ENCODE measurements at regions not wholly inside any gene's neighbourhood (a gene's known extent, or its start where the extent isn't known, plus 50 kb on each side); places are given as distances from the start of the nearest gene placed in this dataset.
A peak's percentile ranks its signal among the peaks of the same experiment; 100 is the strongest.

GRCh38 chr7:108813251-108814014 lies 243.8 kb downstream of the DNAJB9 start:
- H3K36me3 ChIP-seq (replicated peaks in 1 of 2; ENCODE audit: control insufficient read depth in 1 of 2, insufficient read depth in 2 of 2, low read length in 2 of 2) = no peaks in the 10 kb centered on the region
- H3K79me2 ChIP-seq (ENCODE audit: insufficient read depth, low read length) = no peaks in the 10 kb centered on the region
- H3K4me3 ChIP-seq (replicated peaks in 1 of 3; ENCODE audit: insufficient read depth in 1 of 3, low read depth in 2 of 3, low read length in 3 of 3) = no peak overlapping the region
- no peaks in the 10 kb centered on the region for H3K9me3 ChIP-seq (ENCODE audit: low read length)
- intact Hi-C loops (cut with micrococcal nuclease; ENCODE audit: unreplicated experiment) = no loop called here
- H3K4me1 ChIP-seq (ENCODE audit: insufficient read depth, low read length) = no peaks in the 10 kb centered on the region
- no peaks in the 10 kb centered on the region for H3K27me3 ChIP-seq (ENCODE audit: control insufficient read depth in 1 of 2, insufficient read depth in 2 of 2, low read length in 2 of 2)
- H2AFZ ChIP-seq (ENCODE audit: low read length) = no peak overlapping the region
- no peak for TF ChIP-seq PHF8 (CRISPR knock-in tag; IDR thresholded peaks at IDR 0.05)
- TF ChIP-seq SMARCE1 (IDR thresholded peaks at IDR 0.05; ENCODE audit: borderline replicate concordance) = no peak
- no peak for TF ChIP-seq HNF4G (IDR thresholded peaks at IDR 0.05; ENCODE audit: borderline replicate concordance, low read depth, low read length)
- TF ChIP-seq HNF4G (CRISPR knock-in tag; IDR thresholded peaks at IDR 0.05; ENCODE audit: borderline replicate concordance, low read depth) = no peak
- TF ChIP-seq MTF2 (CRISPR knock-in tag; IDR thresholded peaks at IDR 0.05; ENCODE audit: borderline replicate concordance) = no peak
- no peak for TF ChIP-seq ZNF776 (CRISPR knock-in tag; IDR thresholded peaks at IDR 0.05)
- ChIA-PET POLR2A (no interaction called here), CTCF (ENCODE audit: low intra/inter-chr PET ratio, low total read pairs) (no interaction called here)
- H3K9ac ChIP-seq (ENCODE audit: insufficient read depth, low read depth, low read length) = no peak overlapping the region
- in situ Hi-C loops (cut with HindIII; ENCODE audit: extremely low pct_ligation_motif_present, low pct_unique_long_range_greater_than_20kb) = no loop called here
- FAIRE-seq (no peak), DNase-seq (ENCODE audit: low spot score) (no peak), ATAC-seq (peak; percentile 76)
- no peak overlapping the region for H3K4me2 ChIP-seq (ENCODE audit: low read depth, low read length)
- H4K20me1 ChIP-seq (ENCODE audit: insufficient read depth, low read length) = no peaks in the 10 kb centered on the region
- BruUV-seq (replicated peaks) = no TSS peak
- H3K27ac ChIP-seq (ENCODE audit: extremely low read length, insufficient read depth, low read length) = no peak overlapping the region
- 0% methylated on average over 3 of the region's 3 CpGs for WGBS (ENCODE audit: low lambda C conversion rate)

GRCh38 chr7:108815815-108816214 lies 246.1 kb downstream of the DNAJB9 start:
- Histone ChIP-seq H3K79me2 (ENCODE audit: insufficient read depth, low read length) (no peaks in the 10 kb centered on the region), H3K4me2 (ENCODE audit: low read depth, low read length) (no peak overlapping the region), H3K27ac (ENCODE audit: extremely low read length, insufficient read depth, low read length) (no peak overlapping the region), H3K27me3 (ENCODE audit: control insufficient read depth in 1 of 2, insufficient read depth in 2 of 2, low read length in 2 of 2) (no peaks in the 10 kb centered on the region), H4K20me1 (ENCODE audit: insufficient read depth, low read length) (no peaks in the 10 kb centered on the region), H3K9ac (ENCODE audit: insufficient read depth, low read depth, low read length) (no peak overlapping the region), H3K36me3 (replicated peaks in 1 of 2; ENCODE audit: control insufficient read depth in 1 of 2, insufficient read depth in 2 of 2, low read length in 2 of 2) (no peaks in the 10 kb centered on the region), H2AFZ (ENCODE audit: low read length) (no peak overlapping the region), H3K9me3 (ENCODE audit: low read length) (no peaks in the 10 kb centered on the region), H3K4me1 (ENCODE audit: insufficient read depth, low read length) (no peaks in the 10 kb centered on the region), H3K4me3 (replicated peaks in 1 of 3; ENCODE audit: insufficient read depth in 1 of 3, low read depth in 2 of 3, low read length in 3 of 3) (no peak overlapping the region)
- POLR2A ChIA-PET = no interaction called here
- TF ChIP-seq ZFP37 (CRISPR knock-in tag; IDR thresholded peaks at IDR 0.05; ENCODE audit: borderline replicate concordance) (no peak), PCBP1 (IDR thresholded peaks at IDR 0.05; ENCODE audit: borderline replicate concordance, low read depth, low read length) (no peak), GZF1 (CRISPR knock-in tag; IDR thresholded peaks at IDR 0.05) (no peak), PLRG1 (conservative IDR thresholded peaks at IDR 0.05) (no peak), PHF5A (CRISPR knock-in tag; IDR thresholded peaks at IDR 0.05; ENCODE audit: low read depth, unreplicated experiment) (no peak), ZBTB3 (CRISPR knock-in tag; IDR thresholded peaks at IDR 0.05; ENCODE audit: borderline replicate concordance, low read depth) (no peak), SIX1 (CRISPR knock-in tag; IDR thresholded peaks at IDR 0.05; ENCODE audit: borderline replicate concordance) (no peak), NCOA1 (CRISPR knock-in tag; IDR thresholded peaks at IDR 0.05) (no peak), NFRKB (IDR thresholded peaks at IDR 0.05) (no peak), HDAC6 (IDR thresholded peaks at IDR 0.05; ENCODE audit: low read depth, low read length) (no peak), ZNF605 (CRISPR knock-in tag; IDR thresholded peaks at IDR 0.05) (no peak), ZFP36L2 (CRISPR knock-in tag; IDR thresholded peaks at IDR 0.05) (no peak)
- 3% methylated on average over 2 of the region's 2 CpGs for WGBS (ENCODE audit: low lambda C conversion rate)
- ATAC-seq = no peak
- FAIRE-seq = no peak
- in situ Hi-C loops (cut with HindIII; ENCODE audit: extremely low pct_ligation_motif_present, low pct_unique_long_range_greater_than_20kb) = no loop called here
- CTCF ChIA-PET (ENCODE audit: low intra/inter-chr PET ratio, low total read pairs) = no interaction called here
- no peak for DNase-seq (ENCODE audit: low spot score)
- BruUV-seq (replicated peaks) = no TSS peak
- intact Hi-C loops (cut with micrococcal nuclease; ENCODE audit: unreplicated experiment) = no loop called here
